Neural cell (in vitro differentiated cells): ENCODE measurements at regions not wholly inside any gene's neighbourhood (a gene's known extent, or its start where the extent isn't known, plus 50 kb on each side); places are given as distances from the start of the nearest gene placed in this dataset.

Experiments used
- H2AFZ ChIP-seq: fragments of 200-600, 300-800 bp; sonication (generic), shearing (Covaris generic); 2 replicates; pipeline ENCODE4 v1.6.0; 2014; ENCODE audit warnings: low read depth, mild to moderate bottlenecking, antibody characterized with exemption, low read length, moderate library complexity
- H3F3A ChIP-seq: fragments of 200-600 bp; shearing (Covaris generic); 2 replicates; pipeline ENCODE4 v1.6.1; 2016; ENCODE audit warnings: mild to moderate bottlenecking, moderate library complexity, mixed read lengths, antibody characterized with exemption, low read length; ENCODE audit not compliant: insufficient read depth, poor library complexity, severe bottlenecking
- H3K27ac ChIP-seq: fragments of 200-600, 300-800 bp; sonication (generic), shearing (Covaris generic); 2 replicates; pipeline ENCODE4 v1.5.1; 2014; ENCODE audit warnings: mild to moderate bottlenecking, low read length, moderate library complexity
- H3K27me3 ChIP-seq: fragments of 300-800, 200-600 bp; sonication (generic), shearing (Covaris generic); 2 replicates; pipeline ENCODE4 v1.6.0; 2014; ENCODE audit warnings: mild to moderate bottlenecking, low read depth, low read length, moderate library complexity; ENCODE audit not compliant: insufficient read depth
- H3K36me3 ChIP-seq: fragments of 300-800, 200-600 bp; sonication (generic), shearing (Covaris generic); 2 replicates; pipeline ENCODE4 v1.5.1; 2014; ENCODE audit warnings: mild to moderate bottlenecking, antibody characterized with exemption, low read length, moderate library complexity; ENCODE audit not compliant: insufficient read depth
- H3K4me2 ChIP-seq: fragments of 300-800, 200-600 bp; sonication (generic), shearing (Covaris generic); 2 replicates; pipeline ENCODE4 v1.6.0; 2014; ENCODE audit warnings: mild to moderate bottlenecking, low read length
- H3K4me3 ChIP-seq: fragments of 300-800, 200-600 bp; sonication (generic), shearing (Covaris generic); 2 replicates; pipeline ENCODE4 v1.5.1; 2014; ENCODE audit warnings: mild to moderate bottlenecking, low read length, moderate library complexity
- H3K79me2 ChIP-seq: fragments of 200-600 bp; shearing (Covaris generic); replicated peaks from 2 replicates; pipeline ENCODE4 v1.6.0; 2014; ENCODE audit warnings: mild to moderate bottlenecking, low read length, moderate library complexity; ENCODE audit not compliant: insufficient read depth
- H3K9ac ChIP-seq: fragments of 300-800, 200-600 bp; sonication (generic), shearing (Covaris generic); 2 replicates; pipeline ENCODE4 v1.6.1; 2016; ENCODE audit warnings: mild to moderate bottlenecking, low read length, mixed read lengths
- H3K9me2 ChIP-seq: fragments of 200-600 bp; shearing (Covaris generic); 2 replicates; pipeline ENCODE4 v1.6.1; 2016; ENCODE audit warnings: mild to moderate bottlenecking, low read length, mixed read lengths; ENCODE audit not compliant: insufficient read depth
- H3K9me3 ChIP-seq: fragments of 200-600, 300-800 bp; sonication (generic), shearing (Covaris generic); 2 replicates; pipeline ENCODE4 v1.6.1; 2016; ENCODE audit warnings: mild to moderate bottlenecking, mixed run types, low read length, moderate library complexity, mixed read lengths
- H4K20me1 ChIP-seq: fragments of 200-600 bp; shearing (Covaris generic); 2 replicates; pipeline ENCODE4 v1.6.1; 2016; ENCODE audit warnings: mild to moderate bottlenecking, mixed run types; ENCODE audit not compliant: insufficient read depth
- CTCF ChIP-seq: fragments of 450-650 bp; IDR thresholded peaks from 2 replicates; pipeline ENCODE4 v1.5.1; 2014; ENCODE audit warnings: antibody characterized with exemption, mild to moderate bottlenecking, moderate library complexity; ENCODE audit not compliant: poor library complexity, severe bottlenecking
- EP300 ChIP-seq: fragments of 450-650 bp; conservative IDR thresholded peaks from 2 replicates; pipeline ENCODE4 v1.6.1; 2014; ENCODE audit warnings: antibody characterized with exemption, mild to moderate bottlenecking, moderate library complexity; ENCODE audit not compliant: poor library complexity, severe bottlenecking
- EZH2 ChIP-seq: fragments of 200-600, 300-800 bp; shearing (Covaris generic), sonication (generic); IDR thresholded peaks from 2 replicates; pipeline ENCODE4 v1.6.1; 2014; ENCODE audit warnings: antibody characterized with exemption, low read length, borderline replicate concordance, mild to moderate bottlenecking; ENCODE audit not compliant: insufficient read depth, poor library complexity, severe bottlenecking
- MXI1 ChIP-seq: fragments of 450-650 bp; conservative IDR thresholded peaks from 2 replicates; pipeline ENCODE4 v1.6.1; 2014; ENCODE audit warnings: antibody characterized with exemption, mild to moderate bottlenecking; ENCODE audit not compliant: poor library complexity, severe bottlenecking
- POLR2AphosphoS5 ChIP-seq: IDR thresholded peaks from 2 replicates; pipeline ENCODE4 v1.6.1; 2012
- RAD21 ChIP-seq: fragments of 450-650 bp; conservative IDR thresholded peaks from 2 replicates; pipeline ENCODE4 v1.6.1; 2014; ENCODE audit warnings: antibody characterized with exemption, mild to moderate bottlenecking, moderate library complexity
- SMC3 ChIP-seq: fragments of 450-650 bp; conservative IDR thresholded peaks from 2 replicates; pipeline ENCODE4 v1.6.1; 2014; ENCODE audit warnings: antibody characterized with exemption, mild to moderate bottlenecking, moderate library complexity; ENCODE audit not compliant: poor library complexity
- TAF1 ChIP-seq: IDR thresholded peaks from 2 replicates; pipeline ENCODE4 v1.6.1; 2012; ENCODE audit warnings: low read depth
- TF ChIP-seq, protein P1 (sequence below): IDR thresholded peaks from 2 replicates; pipeline ENCODE4 v1.6.1; 2012; ENCODE audit warnings: borderline replicate concordance

DNA sequence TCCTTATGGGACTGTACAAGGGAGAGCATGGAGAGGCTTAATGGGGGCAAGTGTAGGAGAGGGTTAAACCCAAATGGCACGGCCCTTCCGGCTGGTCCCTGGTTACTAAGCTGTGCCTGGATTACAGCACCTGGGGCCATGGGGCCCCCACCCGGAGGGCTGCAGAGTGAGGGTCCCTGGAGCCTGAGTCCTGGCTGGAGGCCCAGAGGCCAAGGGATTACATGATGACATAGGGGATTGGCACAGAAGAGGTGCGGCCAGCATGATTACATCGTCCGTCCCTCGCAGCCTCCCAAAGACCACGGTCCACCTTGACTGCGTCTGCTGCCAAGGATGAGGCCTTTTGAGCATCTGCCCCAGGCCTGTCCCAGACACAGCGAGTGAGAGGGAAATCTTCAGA lies 149.4 kb downstream of the URI1 start:
- TF ChIP-seq EZH2 (no peak), SMC3 (no peak)
- TF ChIP-seq, protein P1, sequence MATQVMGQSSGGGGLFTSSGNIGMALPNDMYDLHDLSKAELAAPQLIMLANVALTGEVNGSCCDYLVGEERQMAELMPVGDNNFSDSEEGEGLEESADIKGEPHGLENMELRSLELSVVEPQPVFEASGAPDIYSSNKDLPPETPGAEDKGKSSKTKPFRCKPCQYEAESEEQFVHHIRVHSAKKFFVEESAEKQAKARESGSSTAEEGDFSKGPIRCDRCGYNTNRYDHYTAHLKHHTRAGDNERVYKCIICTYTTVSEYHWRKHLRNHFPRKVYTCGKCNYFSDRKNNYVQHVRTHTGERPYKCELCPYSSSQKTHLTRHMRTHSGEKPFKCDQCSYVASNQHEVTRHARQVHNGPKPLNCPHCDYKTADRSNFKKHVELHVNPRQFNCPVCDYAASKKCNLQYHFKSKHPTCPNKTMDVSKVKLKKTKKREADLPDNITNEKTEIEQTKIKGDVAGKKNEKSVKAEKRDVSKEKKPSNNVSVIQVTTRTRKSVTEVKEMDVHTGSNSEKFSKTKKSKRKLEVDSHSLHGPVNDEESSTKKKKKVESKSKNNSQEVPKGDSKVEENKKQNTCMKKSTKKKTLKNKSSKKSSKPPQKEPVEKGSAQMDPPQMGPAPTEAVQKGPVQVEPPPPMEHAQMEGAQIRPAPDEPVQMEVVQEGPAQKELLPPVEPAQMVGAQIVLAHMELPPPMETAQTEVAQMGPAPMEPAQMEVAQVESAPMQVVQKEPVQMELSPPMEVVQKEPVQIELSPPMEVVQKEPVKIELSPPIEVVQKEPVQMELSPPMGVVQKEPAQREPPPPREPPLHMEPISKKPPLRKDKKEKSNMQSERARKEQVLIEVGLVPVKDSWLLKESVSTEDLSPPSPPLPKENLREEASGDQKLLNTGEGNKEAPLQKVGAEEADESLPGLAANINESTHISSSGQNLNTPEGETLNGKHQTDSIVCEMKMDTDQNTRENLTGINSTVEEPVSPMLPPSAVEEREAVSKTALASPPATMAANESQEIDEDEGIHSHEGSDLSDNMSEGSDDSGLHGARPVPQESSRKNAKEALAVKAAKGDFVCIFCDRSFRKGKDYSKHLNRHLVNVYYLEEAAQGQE, result no peak
- no peak overlapping the region for H2AFZ ChIP-seq

GRCh38 chr19:30091856-30092255 lies 149.8 kb downstream of the URI1 start:
- Histone ChIP-seq H3K79me2 (no peaks in the 10 kb centered on the region), H3K36me3 (no peaks in the 10 kb centered on the region), H3K27me3 (no peaks in the 10 kb centered on the region), H3K9me2 (no peaks in the 10 kb centered on the region), H3K9ac (no peak overlapping the region), H3K4me3 (no peak overlapping the region), H2AFZ (no peak overlapping the region), H3K4me2 (no peak overlapping the region), H3F3A (no peaks in the 10 kb centered on the region), H3K27ac (no peak overlapping the region), H4K20me1 (no peaks in the 10 kb centered on the region), H3K9me3 (no peaks in the 10 kb centered on the region)
- TF ChIP-seq CTCF, result no peak
- no peak for TF ChIP-seq EP300
- TF ChIP-seq, protein P1, result no peak
- TF ChIP-seq MXI1, result no peak
- TF ChIP-seq EZH2, result no peak
- no peak for TF ChIP-seq TAF1
- TF ChIP-seq RAD21, result no peak
- TF ChIP-seq POLR2AphosphoS5, result no peak
- no peak for TF ChIP-seq SMC3

More for the DNA sequence above, 149.4 kb downstream of the URI1 start:
- Histone ChIP-seq H3K4me3 (no peak overlapping the region), H3K79me2 (no peaks in the 10 kb centered on the region), H3K27ac (no peak overlapping the region), H3F3A (no peaks in the 10 kb centered on the region), H4K20me1 (no peaks in the 10 kb centered on the region), H3K9ac (no peak overlapping the region), H3K27me3 (no peaks in the 10 kb centered on the region), H3K9me3 (no peaks in the 10 kb centered on the region), H3K4me2 (no peak overlapping the region), H3K9me2 (no peaks in the 10 kb centered on the region), H3K36me3 (no peaks in the 10 kb centered on the region)
